ENCODE measurements at regions not wholly inside any gene's neighbourhood (a gene's known extent, or its start where the extent isn't known, plus 50 kb on each side); places are given as distances from the start of the nearest gene placed in this dataset.
"Not testable (repeated sequence)": the region's sequence is repeated elsewhere in the genome, so short reads cannot be mapped to it uniquely, and the experiment has no call there.

DNA sequence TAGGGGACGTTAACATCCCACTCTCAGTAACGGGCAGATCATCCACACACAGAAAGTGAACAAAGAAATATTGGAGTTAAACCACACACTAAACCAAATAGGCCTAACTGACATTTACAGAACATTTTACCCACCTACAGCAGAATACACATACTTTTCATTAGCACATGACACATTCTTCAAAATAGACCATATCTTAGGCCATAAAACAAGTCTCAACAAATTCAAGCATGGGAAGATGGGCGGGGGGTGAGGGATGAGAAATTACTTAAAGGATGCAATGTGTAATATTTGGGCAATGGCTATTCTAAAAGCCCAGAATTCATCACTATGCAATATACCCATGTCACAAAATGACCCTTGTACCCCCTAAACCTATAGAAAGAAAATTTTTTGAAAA, 226.2 kb downstream of the ATPSCKMT start:
- intact Hi-C loops (cut with DNase I), result no loop called here
- no peak for DNase-seq

DNA sequence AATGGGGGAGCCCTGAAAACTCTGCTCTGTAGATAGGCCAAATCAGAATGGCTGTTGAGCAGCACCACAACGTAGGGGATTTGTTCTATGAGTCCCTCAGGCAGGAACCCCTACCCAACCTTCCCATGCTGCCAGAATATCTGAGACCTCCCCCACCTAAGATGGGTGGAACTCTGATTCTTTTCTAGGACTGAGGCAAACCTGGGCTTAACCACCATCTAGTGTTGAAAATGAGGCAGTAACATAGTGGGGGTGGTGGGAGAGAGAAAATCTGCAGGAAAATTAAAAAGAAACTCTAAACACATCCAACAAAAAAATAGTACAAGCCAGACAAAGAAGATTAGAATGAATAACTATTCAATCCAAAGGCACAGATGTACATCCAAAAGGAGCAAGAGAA, 228.4 kb downstream of the ATPSCKMT start:
- intact Hi-C loops (cut with DNase I), result no loop called here
- no peak for DNase-seq

DNA sequence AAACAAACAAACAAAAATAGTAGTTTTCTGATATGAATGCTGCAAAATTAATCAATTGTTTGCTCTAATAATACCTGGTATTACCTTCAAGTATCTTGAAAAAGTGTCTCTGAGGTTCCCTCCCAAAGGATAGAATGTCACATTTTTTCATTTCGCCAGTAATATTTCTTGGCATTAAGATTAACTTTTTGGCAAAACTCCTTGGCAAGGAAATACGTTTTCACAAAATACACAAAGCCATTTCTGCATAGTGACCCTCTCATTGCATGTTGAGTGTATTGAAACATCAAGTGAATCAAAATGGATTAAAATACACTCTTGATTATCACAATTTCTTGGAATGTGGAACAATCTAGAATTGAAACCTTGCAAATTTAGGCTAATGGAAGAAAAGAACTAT, 230.5 kb downstream of the ATPSCKMT start:
- DNase-seq, result no peak
- intact Hi-C loops (cut with DNase I), result no loop called here

DNA sequence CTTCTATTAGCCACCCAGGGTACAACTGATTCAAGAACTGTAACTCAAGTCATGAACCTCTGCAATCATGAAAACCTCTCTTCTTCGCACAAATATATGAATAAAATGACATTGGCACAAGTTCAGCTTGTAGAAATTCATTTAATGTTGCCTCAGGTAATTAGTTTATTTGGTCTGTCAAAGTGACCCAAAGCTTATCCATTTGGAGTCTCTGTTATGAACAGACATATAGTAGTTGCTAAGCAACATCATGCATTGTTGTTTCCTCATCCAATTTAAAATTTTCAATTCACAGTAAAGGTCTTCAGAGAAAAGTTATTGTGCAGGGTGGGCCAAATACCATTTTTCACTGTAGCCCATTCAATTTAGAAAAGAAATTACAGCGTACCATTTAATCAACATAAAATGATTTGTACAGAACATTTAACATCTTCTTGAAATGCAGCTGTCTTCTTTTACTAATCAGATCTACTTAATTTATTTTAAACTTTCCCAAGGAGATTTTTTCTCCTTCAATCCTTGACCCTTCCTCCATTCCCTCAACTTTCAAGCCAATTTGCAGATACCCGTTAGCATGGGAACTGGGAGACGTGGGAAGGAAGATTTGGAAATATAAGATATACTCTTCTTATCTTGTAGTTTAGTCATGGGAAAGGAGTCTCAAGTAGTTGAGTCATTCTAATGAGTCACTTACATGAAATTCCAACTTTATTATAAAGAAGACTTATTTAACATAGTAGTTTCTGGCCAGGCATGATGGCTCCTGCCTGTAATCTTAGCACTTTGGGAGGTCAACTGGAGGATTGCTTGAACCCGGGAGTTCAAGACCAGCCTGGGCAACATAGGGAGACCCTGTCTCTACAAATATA, 231.3 kb downstream of the ATPSCKMT start:
- intact Hi-C loops (cut with DNase I), result no loop called here
- no peak for DNase-seq

DNA sequence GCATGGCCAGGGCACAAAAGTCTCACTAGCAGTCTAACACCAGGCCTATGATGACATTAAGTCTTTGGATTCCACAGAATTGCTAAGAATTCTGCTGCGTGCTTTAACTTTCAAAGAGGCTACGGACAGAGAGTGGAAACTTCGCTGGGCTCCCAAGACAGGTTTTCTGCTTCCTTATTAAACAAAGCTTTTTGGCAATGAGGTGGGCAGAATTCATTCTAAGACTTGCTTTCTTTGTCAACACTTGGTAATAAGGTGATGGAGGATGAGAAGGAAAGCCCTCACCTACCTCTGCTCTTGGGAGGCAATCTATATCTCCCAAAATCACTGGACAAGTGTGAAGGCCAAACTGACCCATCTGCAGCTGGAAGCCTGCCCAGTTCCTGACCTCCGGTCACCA, 231.9 kb downstream of the ATPSCKMT start:
- intact Hi-C loops (cut with DNase I), result no loop called here
- no peak for DNase-seq

DNA sequence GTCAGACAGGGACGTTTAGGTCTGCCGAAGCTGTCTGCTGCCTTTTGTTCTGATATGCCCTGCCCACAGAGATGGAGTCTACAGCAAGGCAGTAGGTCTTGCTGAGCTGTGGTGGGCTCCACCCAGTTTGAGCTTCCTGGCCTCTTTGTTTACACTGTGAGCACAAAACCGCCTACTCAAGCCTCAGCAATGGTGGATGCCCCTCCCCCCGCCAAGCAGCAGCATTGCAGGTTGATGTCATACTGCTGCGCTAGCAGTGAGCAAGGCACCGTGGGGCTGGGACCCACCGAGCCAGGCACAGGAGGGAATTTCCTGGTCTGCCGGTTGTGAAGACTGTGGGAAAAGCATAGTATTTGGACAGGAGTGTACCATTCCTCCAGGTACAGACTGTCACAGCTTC, 233.1 kb downstream of the ATPSCKMT start:
- DNase-seq; intact Hi-C loops (cut with DNase I): not testable (repeated sequence)

DNA sequence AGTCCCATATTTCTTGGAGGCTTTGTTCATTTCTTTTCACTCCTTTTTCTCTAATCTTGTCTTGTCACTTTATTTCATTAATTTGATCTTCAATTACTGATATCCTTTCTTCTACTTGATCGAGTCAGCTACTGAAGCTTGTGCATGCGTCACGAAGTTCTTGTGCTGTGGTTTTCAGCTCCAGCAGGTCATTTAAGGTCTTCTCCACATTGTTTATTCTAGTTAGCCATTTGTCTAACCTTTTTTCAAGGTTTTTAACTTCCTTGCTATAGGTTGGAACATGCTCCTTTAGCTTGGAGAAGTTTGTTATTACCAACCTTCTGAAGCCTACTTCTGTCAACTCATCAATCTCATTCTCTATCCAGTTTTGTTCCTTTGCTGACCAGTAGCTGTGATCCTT, 234.0 kb downstream of the ATPSCKMT start:
- intact Hi-C loops (cut with DNase I); DNase-seq: not testable (repeated sequence)

DNA sequence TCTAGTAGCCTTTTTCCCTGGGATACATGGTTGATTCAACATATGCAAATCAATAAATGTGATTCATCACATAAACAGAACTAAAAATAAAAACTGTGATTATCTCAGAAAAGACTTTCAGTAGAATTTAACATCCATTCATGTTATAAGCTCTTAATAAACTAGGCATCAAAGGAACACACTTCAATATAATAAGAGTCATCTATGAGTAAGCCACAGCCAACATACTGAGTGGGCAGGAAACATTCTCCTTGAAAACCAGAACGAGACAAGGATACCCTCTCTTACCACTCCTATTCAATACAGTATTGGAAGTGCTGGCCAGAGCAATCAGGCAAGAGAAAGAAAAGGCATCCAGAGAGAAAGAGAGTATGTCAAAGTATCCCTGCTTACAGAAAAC, 239.9 kb downstream of the ATPSCKMT start:
- no peak for DNase-seq
- intact Hi-C loops (cut with DNase I), result no loop called here

DNA sequence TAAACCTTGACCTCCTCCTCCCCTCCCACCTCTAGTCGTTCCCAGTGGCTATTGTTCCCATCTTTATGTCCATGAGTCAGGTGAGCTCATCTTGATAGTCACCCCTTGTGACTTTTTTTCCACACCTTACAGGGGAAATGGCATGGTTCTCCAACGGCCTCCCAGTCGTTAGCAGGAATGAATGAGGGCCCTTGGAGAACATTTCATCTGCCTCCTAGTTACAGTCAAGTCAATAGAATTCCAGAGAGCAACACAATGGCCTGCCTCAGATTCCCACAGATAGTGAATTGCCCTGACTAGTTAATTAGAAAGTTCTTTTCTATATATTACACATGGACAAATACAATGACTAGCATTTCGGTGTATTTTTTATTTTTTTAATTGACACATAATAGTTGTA, 262.6 kb downstream of the ATPSCKMT start:
- intact Hi-C loops (cut with DNase I), result no loop called here

DNA sequence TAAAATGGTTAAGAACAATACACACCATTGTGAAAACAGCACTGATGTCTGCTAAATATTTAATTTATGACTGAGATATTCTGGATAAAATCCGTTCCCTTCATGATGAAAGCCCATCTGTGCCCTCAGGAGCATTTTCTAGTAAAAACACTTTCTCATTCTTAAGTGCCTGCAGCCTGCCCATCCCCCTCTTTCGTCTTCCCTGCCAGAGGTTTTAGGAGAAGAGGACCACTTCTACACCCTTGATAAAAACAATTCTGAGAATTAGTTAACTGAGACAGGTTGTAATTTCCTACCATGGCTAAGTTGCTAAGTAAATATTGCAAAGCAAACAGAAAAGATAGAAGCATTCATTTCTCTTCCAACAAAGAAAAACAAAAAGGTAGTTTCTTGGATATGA, 272.6 kb downstream of the ATPSCKMT start:
- DNase-seq, result no peak
- intact Hi-C loops (cut with DNase I), result no loop called here

More for the DNA sequence above, 262.6 kb downstream of the ATPSCKMT start:
- DNase-seq, result no peak

DNA sequence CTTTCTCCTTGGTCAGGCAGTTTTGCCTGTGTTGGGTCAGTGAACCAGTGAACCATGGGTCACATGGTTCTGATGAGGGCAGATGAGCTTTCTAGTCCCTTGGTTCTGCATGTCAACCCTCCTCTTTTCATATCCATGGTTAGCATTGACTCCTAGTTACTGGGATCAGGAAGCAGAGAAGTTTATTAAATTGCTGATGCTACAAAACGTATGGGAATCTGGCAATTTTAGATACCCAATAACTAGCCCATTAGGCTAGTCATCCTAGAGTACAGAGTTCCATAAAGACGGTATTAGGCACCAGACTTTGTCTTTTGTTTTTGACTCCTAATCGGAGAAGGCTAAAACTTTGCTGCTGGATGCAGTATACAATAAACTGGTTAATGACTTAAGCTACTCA, 273.1 kb downstream of the ATPSCKMT start:
- DNase-seq, result no peak
- intact Hi-C loops (cut with DNase I), result no loop called here

DNA sequence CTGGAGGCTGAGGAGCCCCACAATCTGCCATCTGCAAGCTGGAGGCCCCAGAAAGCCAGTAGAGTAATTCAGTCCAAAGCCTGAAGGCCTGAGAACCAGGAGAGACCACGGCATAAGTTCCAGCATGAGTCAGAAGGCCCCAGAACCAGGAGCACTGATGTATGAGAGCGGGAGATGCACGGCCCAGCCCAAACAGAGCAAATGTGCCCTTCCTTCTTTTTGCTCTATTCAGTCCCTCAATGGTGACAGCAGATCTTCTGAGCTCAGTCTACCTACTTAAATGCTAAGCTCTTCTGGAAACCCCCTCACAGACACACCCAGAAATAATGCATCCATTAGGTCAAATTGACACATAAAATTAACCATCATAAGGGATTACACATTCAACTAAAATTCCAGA, 277.6 kb downstream of the ATPSCKMT start:
- DNase-seq, result no peak
- intact Hi-C loops (cut with DNase I), result no loop called here

DNA sequence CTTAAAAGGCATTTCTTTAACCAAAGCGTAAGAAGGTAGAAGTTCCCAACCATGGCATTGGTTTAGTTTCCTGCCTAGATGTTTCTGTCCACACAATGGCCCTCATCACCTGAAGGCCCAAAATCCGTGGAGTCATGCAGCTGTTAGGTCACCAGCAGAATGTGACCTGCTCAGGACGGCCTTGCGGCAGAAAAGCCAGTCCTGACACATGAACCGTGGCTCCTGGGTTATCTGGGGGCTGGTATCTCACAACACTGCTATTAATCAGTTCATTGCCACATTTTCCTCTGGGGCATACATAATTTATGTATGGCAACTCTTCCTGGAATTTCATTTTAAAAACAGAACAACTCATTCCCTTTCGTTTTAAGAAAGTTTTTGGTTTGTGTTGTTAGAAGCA, 278.4 kb downstream of the ATPSCKMT start:
- intact Hi-C loops (cut with DNase I), result no loop called here
- DNase-seq, result no peak

DNA sequence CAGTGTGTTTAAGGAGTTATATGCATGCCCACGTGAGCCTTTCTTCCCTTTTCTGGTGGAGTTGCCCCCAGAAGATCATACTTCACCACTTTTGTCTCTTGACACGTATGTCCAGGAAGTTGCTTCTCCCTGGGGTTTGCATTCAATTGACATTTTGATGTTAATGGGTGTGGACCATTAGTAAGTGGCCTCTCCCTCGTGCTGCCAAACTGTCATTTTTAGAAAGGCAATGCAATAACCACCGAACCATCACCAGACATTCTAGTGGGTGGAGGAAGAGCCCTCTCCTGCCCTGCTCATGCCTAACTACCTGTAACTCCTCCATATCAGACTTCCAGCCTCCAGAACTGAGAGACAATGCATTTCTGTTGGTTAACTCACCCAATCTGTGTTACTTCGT, 290.8 kb downstream of the ATPSCKMT start:
- DNase-seq, result no peak

DNA sequence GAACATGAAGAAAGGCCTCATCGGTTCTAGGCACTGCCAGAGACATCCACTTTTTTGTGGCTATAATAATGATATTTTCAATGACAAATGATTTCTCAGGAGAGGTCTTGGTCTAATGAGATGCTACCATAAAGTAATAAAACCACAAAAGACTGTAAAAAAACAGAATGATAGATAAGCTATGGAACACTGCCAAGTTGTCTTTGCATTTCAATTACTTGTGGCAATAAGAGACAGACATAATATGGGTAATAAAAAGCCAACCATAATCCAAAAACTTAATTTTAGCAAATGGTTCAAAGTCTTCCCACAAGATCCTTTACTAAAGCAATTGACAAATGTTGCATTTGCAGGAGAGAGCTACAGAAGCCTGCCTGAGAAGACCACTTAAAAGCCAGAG, 292.5 kb downstream of the ATPSCKMT start:
- intact Hi-C loops (cut with DNase I), result no loop called here
- DNase-seq, result no peak

More for the DNA sequence above, 290.8 kb downstream of the ATPSCKMT start:
- intact Hi-C loops (cut with DNase I), result no loop called here

DNA sequence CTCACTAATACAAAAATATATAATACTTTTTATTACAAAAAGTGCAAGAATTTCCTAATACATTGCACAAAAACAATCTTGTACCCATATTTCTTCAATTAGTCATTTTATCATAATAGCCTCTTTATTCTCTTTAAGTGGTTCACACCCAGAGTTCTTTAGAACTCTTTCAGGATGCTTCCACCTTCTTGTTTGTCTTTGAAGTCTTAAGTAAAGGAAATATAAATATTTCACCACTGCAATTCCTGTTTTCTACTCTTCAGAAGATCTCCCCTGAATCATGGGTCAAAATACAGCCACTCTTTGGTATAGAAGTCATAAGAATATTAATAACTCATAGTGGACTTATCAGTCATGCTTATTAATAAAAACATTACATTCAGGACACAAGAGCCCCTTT, 293.0 kb downstream of the ATPSCKMT start:
- intact Hi-C loops (cut with DNase I), result no loop called here
- no peak for DNase-seq

DNA sequence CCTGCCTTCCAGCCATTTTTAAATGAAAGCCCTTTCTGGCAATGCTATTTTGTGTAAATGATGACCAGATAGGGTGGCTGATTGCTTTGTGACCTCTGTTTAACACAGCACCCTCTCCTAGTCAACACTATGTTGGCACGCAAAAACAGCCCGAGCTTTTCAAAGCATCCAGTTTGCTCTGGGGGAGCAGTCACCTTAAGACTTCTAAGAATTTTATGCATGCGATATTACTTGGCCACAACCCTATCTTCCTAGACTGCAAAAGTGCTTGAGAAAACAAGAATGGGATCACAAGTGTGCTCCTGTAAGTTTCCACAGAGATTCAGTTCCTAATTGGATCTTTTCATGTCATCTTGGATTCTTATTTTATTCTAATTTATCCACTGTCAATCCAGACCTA, 294.1 kb downstream of the ATPSCKMT start:
- no peak for DNase-seq
- intact Hi-C loops (cut with DNase I), result no loop called here

DNA sequence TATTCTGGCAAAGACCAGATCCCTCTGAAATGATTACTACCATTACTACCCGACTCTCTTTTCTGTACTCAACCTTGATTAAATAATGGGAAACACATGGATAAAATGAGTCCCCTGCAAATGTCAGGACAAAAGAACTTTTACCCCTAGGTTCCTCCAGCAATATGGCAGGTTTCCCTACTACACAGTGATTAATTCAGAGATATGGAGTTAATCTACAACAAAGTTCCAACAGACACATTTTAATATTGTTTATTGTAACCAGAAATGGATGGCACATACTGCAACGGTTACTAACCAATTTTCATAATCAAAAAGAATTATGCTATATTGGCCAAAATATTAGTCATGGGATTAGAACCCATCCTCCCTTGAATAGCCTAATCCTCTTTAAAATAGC, 294.8 kb downstream of the ATPSCKMT start:
- no peak for DNase-seq
- intact Hi-C loops (cut with DNase I), result no loop called here

DNA sequence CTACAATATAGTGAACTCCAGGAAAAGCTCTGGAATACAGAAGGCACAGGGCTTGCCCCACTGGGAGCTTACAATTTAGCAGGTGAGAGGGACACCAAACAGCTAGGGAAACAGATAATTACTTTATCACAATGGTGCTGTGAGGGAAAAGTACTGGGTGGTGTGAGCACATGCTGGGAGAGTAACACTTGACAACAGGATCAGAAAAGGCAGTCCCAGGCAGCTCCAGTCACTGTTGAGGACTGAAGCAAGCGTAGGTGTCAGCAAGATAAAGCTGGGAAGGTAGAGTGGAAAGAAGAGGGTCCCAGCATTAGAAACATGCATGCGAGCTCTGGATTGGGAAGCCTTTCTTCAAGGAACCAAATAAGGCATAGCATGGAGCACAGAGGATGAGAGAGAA, 296.0 kb downstream of the ATPSCKMT start:
- no peak for DNase-seq
- intact Hi-C loops (cut with DNase I), result no loop called here

DNA sequence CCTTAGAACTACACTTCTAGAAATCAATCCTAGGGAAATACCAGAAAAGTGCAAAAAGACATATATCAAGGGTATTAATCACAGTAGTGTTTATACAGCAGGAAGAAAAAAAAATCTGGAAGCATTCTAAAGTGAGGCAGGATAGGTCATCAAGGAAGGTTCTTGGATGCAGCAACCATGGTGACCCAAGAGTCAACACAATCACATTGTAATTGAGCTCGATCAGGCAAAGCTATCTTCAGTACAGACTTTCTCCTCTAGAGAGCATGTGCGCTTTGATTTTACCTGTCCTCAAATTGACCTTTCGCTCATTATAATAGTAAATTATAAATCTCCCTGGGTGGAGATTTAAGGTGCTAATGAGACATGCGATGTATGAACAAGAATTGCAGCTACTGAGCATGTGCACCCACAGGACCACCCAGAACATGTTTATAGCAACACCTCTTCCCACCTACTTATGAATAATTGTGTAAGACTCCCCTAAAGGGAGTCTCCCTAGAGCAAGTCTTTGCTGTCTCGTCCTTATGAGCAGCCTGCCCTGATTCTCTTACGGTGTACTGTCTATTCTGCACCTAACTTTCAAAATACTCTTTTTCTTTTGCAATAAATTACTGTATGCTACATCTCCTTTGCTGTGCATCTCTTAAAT, 297.7 kb downstream of the ATPSCKMT start:
- intact Hi-C loops (cut with DNase I), result no loop called here

DNA sequence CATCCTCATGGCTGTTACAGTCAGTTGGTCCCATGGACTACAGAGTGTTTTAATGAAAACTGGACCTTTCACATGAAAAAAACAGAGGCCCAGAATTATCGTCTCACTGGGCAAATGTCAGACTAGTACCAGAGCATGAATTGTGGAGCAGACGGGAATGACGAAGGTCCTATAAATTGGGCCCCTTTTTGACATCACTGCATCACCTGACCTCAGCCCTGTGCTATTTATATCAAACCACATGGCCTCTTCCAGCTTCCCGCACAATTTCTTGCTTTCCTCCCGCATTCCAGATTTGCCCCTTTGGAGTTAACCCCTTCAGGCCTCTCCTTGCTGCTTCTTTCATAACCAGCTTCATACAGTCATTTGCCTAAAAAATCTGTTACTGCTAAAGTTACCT, 301.7 kb downstream of the ATPSCKMT start:
- intact Hi-C loops (cut with DNase I), result no loop called here
- no peak for DNase-seq

More for the DNA sequence above, 297.7 kb downstream of the ATPSCKMT start:
- no peak for DNase-seq

DNA sequence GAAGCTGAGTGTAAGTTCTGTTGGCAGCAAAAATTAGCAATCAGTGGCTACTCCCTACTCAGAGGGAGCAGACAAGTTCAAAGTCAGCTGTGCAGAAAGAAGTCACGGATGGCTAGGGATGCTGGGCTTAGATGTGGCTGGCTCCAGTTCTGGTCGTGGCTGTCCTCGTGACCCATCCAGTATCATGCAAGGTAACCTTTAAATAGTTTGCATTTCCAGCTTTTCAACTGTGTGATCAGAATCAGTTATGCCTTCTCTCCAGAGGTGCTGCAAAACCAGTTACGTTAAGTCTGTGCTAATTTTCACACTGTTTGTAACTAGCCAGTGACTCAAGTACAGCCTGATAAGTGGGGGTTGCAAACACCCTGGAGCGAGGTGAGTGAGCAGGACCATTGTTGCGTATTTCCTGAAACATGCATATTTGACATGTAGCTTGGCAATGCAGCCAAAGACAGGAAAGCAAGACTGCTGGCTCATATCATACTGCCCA, 302.4 kb downstream of the ATPSCKMT start:
- intact Hi-C loops (cut with DNase I), result no loop called here

More for the DNA sequence above, 302.4 kb downstream of the ATPSCKMT start:
- DNase-seq, result no peak

All from posterior cingulate gyrus (tissue), 11 donors.